HG02623 (cell line): ENCODE measurements at regions not wholly inside any gene's neighbourhood (a gene's known extent, or its start where the extent isn't known, plus 50 kb on each side); places are given as distances from the start of the nearest gene placed in this dataset.

ENCODE experiments used
- ATAC-seq: cut with Tn5 transposase; IDR thresholded peaks from one replicate; pipeline ENCODE4 v1.9.1; 2021; ENCODE audit warnings: moderate library complexity; ENCODE audit not compliant: unreplicated experiment

- ATAC-seq = no peak
Observed at GRCh38 chr5:6198531-6198930, 179.8 kb downstream of the MED10 start.

DNA sequence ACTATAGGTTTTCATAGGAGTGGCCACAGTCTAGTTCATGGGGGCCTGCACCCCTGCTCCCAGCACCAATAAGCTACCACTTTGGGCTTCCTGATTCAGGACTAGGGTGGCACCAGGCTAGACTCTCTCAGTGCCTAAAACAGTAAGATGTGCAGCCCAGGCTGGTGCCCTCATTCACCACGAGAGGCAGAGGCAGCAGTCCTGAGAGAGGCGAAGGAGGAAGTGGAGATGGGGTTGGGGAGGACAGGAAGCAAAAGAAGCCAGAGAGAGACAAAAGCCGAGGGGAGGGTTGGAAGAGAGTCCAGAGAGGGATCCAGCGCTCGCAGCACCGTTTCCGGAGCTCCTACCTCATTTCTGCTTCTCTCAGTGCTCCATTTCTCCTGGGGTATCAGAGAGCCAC is 180.9 kb downstream of the MED10 start:
- ATAC-seq = no peak

DNA sequence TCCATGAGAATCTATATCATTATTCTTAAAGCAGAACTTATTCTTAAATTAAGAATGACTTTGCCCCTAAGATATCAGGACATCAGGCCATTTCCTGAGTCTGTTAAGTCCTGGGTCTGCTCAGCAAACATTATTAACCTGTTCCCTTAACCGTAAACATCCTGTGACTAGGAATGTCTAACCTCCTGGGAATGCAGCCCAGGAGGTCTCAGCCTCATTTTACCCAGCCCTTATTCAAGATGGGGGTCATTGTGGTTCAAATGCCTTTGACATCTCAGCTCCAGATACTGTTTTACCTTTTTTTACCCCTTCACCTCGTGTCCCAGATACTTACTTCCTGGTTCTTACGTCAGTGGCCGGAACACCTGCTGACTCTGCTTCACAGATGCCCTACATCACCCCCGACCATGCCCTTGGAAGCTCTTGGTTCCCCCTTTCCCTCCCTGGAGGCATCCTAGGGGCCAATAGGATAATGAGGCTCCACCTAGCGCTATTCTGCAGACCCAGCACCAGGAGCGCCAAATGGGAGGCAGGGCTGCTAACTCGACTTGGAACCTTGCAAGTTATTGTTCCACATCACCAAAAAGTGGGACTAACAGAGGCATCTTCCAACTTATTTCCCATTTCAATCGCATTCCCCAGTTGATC is 182.5 kb downstream of the MED10 start:
- no peak for ATAC-seq

DNA sequence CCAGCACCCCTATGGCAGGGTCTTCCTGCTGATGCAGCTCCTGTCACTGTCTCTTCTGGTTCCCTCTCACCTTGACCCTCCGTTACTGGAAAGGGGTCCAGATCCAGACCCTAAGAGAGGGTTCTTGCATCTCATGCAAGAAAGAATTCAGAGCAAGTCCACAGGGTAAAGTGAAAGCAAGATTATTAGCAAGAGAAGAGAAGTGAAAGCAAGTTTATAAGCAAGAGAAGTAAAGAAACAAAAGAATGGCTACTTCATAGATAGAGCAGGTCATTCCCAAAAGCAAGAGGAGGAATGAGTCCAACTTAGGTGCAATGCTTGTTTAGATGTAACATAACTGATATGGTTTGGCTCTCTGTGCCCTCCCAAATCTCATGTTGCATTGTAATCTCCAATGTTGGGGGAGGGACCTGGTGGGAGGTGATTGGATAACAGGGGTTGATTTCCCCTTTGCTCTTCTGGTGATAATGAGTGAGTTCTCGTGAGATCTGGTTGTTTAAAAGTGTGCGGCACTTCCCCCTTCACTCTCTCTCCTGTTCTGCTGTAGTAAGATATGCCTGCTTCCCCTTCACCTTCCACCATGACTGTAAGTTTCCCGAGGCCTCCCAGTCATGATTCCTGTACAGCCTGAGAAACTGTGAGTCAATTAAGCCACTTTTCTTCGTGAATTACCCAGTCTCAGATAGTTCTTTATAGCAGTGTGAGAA is 183.3 kb downstream of the MED10 start:
- no peak for ATAC-seq

- no peak for ATAC-seq
Observed at GRCh38 chr5:6194261-6194875, 184.0 kb downstream of the MED10 start.

DNA sequence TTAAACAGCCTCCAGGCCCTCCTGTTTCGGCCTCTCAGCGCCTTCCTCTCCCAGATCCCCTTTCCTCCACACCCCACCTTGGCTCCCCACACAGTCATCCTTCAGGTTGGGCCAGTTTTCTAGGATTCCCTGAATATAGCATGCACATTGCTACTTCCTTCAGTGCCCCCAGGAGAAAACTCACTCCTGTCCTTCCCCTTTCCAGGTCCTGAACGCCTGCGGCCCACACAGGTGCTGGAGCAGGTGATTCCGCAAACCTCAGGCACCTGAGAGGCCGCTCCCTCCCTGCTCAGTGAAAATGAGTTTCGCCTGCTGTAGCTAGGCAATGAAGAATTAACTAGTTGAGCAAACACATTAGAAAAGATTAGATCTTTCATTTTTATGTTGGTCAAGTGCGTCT is 185.0 kb downstream of the MED10 start:
- no peak for ATAC-seq

DNA sequence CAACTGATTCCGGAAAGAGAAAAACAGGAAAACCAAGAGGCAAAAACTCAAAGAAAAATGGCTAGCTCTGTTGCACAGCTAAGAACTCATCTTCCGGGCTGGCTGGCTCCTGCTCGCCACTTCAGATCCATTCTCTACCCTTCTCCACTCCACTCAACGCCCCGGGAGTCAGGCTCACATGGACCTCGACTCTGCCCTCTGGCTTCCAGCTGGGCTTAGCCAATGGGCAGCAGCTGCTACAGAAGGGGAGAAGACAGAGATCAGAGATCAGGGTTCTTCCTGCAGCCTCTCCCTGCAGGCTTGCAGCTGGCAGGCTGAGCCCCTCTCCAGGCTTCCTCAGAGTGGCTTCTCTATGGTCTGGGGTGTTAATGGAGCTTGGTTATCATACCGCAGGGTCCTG is 187.5 kb downstream of the MED10 start:
- no peak for ATAC-seq

DNA sequence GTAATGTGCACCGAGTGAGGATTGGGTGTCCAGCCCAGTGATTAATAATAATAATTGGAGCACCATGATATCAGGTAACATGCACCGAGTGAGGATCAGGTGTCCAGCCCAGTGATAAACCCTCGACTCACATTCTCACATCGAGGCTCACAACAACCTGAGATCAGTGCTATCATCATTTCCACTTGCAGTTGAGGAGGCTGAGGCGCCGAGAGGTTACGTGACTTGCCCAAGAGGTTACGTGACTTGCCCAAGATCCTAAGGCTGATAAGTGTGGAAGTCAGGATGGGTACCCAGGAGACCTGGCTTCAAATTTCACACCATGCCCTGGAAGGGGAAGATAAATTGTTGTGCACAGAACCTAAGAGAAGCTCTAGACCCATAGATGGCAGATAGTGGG is 189.4 kb downstream of the MED10 start:
- ATAC-seq = no peak

- ATAC-seq = peak; percentile 94
Observed at GRCh38 chr5:6188344-6188743, 190.0 kb downstream of the MED10 start.

DNA sequence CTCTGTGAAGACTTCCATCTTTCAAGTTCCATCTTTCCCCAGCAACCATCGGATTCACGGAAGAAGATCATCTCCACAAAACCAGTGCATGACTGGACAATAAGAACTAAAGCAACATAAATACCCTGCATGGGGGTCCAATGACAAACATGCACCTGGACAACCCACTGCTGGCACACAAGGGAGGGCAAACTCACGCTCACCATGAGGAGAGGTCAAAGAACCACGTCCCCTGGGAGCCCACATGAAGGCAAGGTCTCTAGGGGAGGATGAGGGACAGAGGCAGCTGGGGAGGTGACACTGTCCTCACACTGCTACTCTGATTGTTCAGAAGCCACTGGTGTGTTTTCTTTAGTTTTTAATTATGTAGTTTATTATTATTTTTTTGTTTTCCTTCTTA is 190.8 kb downstream of the MED10 start:
- ATAC-seq = no peak

GRCh38 chr5:6185574-6185973 is 192.8 kb downstream of the MED10 start:
- no peak for ATAC-seq

DNA sequence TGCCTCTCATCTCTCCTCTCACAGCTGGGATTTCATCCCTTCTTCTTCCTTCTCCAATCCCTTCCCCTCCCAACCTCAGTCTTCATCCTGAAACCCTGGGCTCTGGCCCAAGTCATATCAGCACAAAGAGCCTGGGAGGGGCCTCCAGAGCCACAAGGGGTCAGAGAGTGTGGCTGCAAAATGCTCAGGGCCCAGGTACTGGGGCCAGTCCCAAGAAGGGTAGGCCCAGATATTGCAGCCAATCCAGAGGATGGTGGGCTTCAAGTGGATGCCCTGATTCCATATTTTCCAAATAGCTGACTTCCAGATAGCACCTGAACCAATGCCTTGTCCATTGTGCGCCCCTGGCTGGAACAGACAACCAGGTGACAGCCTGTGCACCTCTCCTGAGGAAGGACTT is 193.9 kb downstream of the MED10 start:
- no peak for ATAC-seq

DNA sequence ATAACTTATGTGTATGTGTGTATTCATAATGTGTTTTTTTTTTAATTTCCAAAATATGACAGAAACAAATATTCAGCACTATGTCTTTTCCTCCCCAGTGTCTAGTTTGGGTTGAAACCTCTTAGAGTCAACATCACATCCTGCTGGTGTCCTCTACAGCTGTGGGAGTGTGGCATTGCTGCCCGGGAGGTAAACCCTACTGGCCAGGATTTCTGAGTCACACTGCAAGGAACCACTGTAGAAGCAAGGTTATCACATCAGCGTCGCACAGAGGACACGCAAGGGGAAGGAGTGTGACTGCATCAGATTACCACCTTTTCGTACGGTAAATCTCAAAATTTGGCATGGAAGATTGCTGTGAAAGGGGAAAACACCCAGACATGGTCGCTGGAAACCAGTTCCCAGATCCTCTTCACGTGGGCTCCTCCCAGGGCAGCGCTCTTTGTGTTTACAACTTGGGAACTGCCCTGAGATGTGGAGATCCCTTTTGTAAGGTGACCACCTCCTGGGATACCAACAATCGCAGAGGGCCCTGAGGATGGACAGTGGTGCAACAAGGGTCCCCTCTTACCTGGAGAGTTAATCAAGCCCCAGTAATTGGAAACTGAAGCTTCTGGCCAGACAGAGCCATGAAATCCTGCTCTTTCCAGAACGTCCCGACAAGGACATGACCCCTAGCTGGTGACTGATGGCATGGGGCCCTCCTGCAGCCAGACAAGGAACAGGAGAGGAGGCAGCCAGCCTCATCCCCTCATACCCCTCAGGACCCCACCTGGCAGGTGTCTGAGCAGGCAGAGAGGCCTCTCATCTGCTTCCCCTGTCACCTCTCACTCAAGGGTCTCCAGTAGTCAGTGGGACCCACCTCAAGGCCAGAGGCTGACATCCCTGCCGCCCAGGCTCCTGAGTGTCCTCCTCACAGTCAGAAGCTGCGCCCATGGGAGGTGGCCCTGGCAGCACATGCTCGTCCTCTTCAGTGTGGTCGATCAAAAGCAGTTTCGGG is 194.7 kb downstream of the MED10 start:
- ATAC-seq = no peak

DNA sequence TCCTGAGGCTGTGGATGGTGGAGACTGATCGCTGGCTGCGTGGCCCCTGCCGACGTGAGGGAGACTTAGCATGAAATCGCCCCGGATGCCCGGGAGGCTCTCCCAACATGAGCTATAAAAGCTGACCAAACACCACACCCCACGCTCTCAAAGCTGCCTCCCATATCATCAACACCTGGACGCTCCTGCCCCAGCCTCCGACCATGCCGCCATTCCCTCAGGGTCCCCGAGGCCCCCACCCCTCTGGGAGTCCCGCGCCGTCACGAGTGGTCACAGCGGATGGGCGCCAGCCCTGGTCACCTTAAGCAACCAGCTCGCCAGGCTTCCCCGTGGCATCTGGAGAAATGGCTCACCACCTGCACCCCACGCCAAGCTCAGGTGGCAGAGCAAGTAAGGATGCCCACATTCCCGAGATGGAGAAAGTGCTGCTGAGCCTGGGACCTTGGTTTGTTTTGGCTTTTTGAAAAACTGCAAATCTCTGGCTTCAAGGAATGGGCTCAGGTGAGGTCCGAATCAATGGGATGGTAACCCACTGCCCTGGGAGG is 196.0 kb downstream of the MED10 start:
- ATAC-seq = no peak

- ATAC-seq = no peak
Observed at GRCh38 chr5:6181871-6182270, 196.5 kb downstream of the MED10 start.

DNA sequence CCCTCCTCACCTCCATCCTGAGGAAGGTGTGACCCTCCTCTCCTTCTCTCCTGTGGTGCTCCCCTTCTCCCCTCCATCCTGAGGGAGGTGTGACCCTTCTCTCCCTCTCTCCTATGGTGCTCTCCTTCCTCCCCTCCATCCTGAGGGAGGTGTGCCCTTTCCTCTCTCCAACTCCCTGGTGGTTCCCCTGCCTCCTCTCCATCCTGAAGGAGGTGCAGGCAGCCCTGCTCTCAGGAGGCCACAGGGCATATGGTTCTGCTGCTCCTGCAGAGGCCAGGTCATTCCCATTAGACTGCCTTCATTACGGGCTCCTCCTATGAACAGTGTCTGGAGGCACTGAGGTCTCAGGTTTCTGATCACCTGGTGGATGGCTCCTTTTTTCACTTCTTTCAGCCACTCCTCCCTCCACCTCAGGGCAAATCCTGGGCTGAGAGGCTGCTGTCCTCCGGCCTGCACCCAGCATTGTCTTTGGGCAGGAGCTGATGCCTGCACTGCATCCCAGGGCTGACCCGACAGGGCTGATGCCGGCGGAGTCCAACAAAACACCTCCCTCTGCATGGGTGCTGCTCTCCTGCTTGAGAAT is 197.1 kb downstream of the MED10 start:
- ATAC-seq = no peak

- ATAC-seq = no peak
Observed at GRCh38 chr5:6180231-6180872, 198.0 kb downstream of the MED10 start.

GRCh38 chr5:6178846-6179532 is 199.4 kb downstream of the MED10 start:
- ATAC-seq = no peak

- no peak for ATAC-seq
Observed at GRCh38 chr5:6177926-6178325, 200.4 kb downstream of the MED10 start.
